ENCODE measurements at regions not wholly inside any gene's neighbourhood (a gene's known extent, or its start where the extent isn't known, plus 50 kb on each side); places are given as distances from the start of the nearest gene placed in this dataset.

- CTCF ChIA-PET: interaction anchor here (1.0 to 2.9 kb wide), 2 partner anchors 17 to 20 kb away, joined by 3 to 23 read pairs; no protein-coding TSS in a partner anchor
- no peak overlapping the region for H3K4me2 ChIP-seq (ENCODE audit: insufficient read depth, low read length)
- TF ChIP-seq JUN (IDR thresholded peaks at IDR 0.05; ENCODE audit: borderline replicate concordance, insufficient read depth, insufficient read length, low read depth) (no peak), CTCF (IDR thresholded peaks at IDR 0.05; ENCODE audit: extremely low read depth in 1 of 2, insufficient read depth in 1 of 2, low read depth in 1 of 2, low read length in 2 of 2) (no peak), FOS (IDR thresholded peaks at IDR 0.05; ENCODE audit: borderline replicate concordance, insufficient read depth, low read length) (no peak), GATA2 (IDR thresholded peaks at IDR 0.05; ENCODE audit: insufficient read depth, insufficient read length, low read depth, low read length) (no peak), MYC (IDR thresholded peaks at IDR 0.05; ENCODE audit: low read depth, low read length) (no peak), EZH2 (IDR thresholded peaks at IDR 0.05; ENCODE audit: borderline replicate concordance, low read depth, low read length, severe bottlenecking) (no peak), POLR2A (IDR thresholded peaks at IDR 0.05; ENCODE audit: low read depth, low read length) (no peak), POLR2AphosphoS5 (IDR thresholded peaks at IDR 0.05; ENCODE audit: insufficient read depth, low read depth, low read length) (no peak), MAX (IDR thresholded peaks at IDR 0.05; ENCODE audit: insufficient read depth, insufficient read length) (no peak)
- no peak for DNase-seq (ENCODE audit: low read depth, low spot score)
- H3K9me3 ChIP-seq (replicated peaks; ENCODE audit: control insufficient read depth, insufficient read depth, low read length): no peaks in the 10 kb centered on the region
- H4K20me1 ChIP-seq (replicated peaks; ENCODE audit: control insufficient read depth, extremely low read depth, insufficient read depth, low read length): no peaks in the 10 kb centered on the region
- POLR2A ChIA-PET: no interaction called here
- H3K4me1 ChIP-seq (ENCODE audit: control insufficient read depth, extremely low read depth, insufficient read depth, low read length): no peaks in the 10 kb centered on the region
- intact Hi-C loops (cut with micrococcal nuclease) (no loop called here), dilution Hi-C loops (cut with MboI; ENCODE audit: extremely low pct_ligation_motif_present, low sequenced_read_pairs) (no loop called here)
- H2AFZ ChIP-seq (ENCODE audit: low read depth, low read length): no peak overlapping the region
- H3K27ac ChIP-seq (ENCODE audit: insufficient read depth, low read depth, low read length): no peak overlapping the region
- peaks cover 0 to under 1% of the 10 kb centered on the region in 2 experiments for H3K27me3 ChIP-seq (ENCODE audit: control insufficient read depth in 2 of 2, insufficient read depth in 2 of 2, low read length in 2 of 2)
- no peaks in the 10 kb centered on the region for H3K36me3 ChIP-seq (ENCODE audit: control insufficient read depth in 2 of 2, extremely low read depth in 1 of 2, insufficient read depth in 2 of 2, low read length in 2 of 2)
- BruUV-seq (replicated peaks): no TSS peak
- H3K79me2 ChIP-seq (ENCODE audit: control insufficient read depth, insufficient read depth, low read length): no peaks in the 10 kb centered on the region
- H3K4me3 ChIP-seq (replicated peaks in 1 of 3; ENCODE audit: insufficient read depth in 1 of 3, low read depth in 1 of 3, low read length in 3 of 3): no peak overlapping the region
- no peak for FAIRE-seq
- no peaks in the 10 kb centered on the region for H3K9me1 ChIP-seq (replicated peaks; ENCODE audit: control insufficient read depth, extremely low read depth, insufficient read depth, low read length)
- H3K9ac ChIP-seq (replicated peaks; ENCODE audit: extremely low read depth, insufficient read depth, low read length): no peak overlapping the region
Measured at GRCh38 chr5:148713735-148714508, 59.6 kb upstream of the HTR4 start.
